ENCODE measurements at regions not wholly inside any gene's neighbourhood (a gene's known extent, or its start where the extent isn't known, plus 50 kb on each side); places are given as distances from the start of the nearest gene placed in this dataset.

- DNase-seq = no peak
Observed at GRCh38 chr6:147759093-147759492, 250.6 kb downstream of the SAMD5 start.

DNA sequence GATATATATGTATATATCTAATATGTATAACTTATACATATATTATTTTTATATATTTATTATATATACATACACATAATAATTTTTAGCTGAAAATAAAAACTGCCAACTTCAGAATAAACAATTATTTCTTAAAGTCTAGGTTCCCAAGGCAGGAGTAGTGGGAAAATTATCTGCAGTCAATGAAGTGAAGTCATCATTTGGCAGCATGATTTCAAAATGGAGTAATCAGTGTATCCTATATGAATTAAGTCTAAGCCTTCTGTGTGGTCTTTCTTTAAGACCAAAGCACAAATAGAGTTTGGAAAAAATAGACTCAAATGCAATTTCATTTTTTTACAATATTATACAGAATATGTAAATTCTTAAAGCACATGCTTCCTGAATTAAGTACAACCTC, 251.0 kb downstream of the SAMD5 start:
- DNase-seq = no peak

GRCh38 chr6:147765541-147765940, 257.1 kb downstream of the SAMD5 start:
- no peak for DNase-seq

DNA sequence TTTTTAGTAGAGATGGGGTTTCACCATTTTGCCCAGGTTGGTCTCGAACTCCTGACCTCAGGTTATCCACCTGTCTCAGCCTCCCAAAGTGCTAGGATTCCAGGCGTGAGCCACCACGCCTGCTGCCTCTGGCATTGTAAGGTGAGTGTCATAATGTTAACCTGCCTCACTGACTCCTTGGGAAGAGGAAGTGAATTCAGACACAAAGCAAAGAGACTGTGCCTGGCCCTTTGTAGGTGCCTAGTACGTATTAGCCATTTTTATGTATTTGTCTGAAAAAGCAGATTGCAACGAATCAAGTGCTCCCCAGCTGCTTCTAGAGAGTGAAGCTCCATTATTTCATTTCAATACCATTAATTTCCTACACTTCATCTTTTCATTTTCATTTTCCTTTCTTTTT, 260.5 kb downstream of the SAMD5 start:
- no peak for DNase-seq

DNA sequence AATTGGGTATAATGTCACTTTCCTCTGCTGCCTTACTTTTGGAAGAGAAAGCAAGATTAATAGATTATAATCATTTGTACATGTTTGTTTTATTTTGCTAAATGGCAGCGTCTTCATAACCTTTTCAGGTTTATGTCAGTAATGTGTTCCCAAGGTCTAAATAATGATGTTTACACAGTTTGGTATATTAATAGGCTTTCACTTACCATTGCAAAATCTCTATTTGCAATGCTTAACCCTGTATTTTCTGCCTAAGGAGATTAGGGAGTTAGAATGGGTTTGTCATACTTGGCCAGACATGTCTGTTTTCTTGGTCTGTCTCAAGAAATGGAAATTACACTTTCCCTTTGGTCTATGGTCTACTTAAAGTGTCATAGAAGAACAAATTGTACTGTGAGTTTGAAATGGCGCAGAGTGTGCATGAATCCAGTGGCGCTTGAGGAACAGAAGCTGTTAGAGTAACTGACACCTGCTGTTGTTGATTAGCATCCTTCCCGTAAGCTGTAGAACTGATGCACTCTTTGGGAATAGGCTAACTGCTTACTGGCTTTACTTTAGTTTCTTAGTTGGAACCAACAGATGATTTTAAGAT, 261.1 kb downstream of the SAMD5 start:
- DNase-seq = no peak

- DNase-seq = no peak
Observed at GRCh38 chr6:147770221-147770620, 261.7 kb downstream of the SAMD5 start.

DNA sequence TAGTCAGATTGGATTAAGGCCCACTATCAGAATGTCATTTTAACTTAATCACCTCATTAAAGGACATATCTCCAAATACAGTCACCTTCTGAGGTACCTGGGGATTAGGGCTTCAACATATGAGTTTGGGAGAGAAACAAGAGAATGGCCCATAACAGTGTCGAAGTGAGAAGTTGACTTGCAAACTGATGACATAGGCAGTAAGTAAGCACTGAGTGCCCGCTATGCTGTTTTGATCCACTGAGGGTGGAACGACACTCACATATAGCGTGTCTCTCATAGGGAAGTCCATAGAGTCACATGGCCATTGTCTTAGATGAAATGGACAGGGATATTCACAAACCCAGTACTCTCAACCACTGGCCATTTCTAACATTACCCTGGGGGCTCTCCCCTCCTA, 264.2 kb downstream of the SAMD5 start:
- DNase-seq = no peak

- no peak for DNase-seq
Observed at GRCh38 chr6:147774856-147775255, 266.4 kb downstream of the SAMD5 start.

GRCh38 chr6:147776631-147777213, 268.2 kb downstream of the SAMD5 start:
- DNase-seq = no peak

GRCh38 chr6:147779624-147780023, 271.1 kb downstream of the SAMD5 start:
- DNase-seq = no peak

- DNase-seq = no peak
Observed at GRCh38 chr6:147782302-147782701, 273.8 kb downstream of the SAMD5 start.

DNA sequence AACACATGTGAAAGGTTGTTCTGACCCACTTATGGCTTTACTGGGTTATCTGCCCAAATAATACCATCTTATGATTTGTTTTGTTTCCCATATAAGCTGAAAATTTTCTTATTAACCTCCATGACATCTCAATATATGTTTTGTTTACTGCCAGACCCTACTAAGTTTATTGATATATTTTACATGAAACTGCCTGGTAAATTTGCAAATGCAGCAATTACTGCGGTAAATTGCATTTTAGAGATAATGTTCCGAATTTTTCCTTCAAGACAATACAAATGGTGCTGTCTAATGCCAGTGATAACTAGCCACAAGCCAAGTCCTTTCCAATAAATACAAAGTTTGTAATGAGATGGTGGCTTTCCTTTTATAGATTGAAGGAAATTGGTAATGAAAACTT, 275.9 kb downstream of the SAMD5 start:
- DNase-seq = no peak

- no peak for DNase-seq
Observed at GRCh38 chr6:147787417-147787816, 278.9 kb downstream of the SAMD5 start.

DNA sequence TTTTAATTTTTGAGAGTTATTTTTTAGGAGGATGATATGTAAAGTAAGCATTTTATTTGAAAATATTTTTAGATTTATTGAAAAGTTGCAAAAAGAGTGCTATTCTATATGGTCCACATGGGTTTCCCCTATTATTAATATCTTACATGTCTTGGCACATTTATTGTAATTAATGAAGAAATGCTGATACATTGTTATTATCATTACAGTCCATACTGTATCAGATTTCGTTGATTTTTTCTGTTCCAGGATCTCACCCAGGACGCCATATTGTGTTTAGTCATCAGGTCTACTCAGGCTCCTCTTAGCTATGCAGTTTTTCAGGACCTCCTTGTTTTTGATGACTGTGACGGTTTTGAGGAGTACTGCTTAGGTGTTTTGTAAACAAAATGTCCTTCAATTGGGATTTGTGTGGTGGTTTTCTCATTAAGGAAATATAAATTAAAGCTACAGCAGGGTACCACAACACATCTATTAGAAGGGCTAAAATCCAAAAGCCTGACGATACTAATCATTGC, 281.0 kb downstream of the SAMD5 start:
- DNase-seq = no peak

- DNase-seq = no peak
Observed at GRCh38 chr6:147793871-147794643, 285.6 kb downstream of the SAMD5 start.

DNA sequence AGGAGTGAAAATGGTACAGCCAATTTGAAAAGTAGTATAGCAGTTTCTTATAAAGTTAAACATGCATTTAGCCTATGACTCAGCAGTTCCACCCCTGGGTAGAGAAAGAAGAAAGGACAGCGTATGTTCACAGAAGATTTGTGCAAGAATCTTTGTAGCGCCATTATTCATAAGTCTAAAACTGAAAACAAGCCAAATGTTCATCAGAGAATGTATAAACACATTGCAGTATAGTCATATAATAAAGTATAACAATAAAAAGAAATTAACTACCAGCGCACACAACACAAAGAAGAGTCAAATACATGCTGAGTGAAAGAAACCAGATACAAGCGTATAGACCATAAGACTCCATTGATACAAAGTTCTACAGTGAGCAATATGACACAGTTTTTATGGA, 294.0 kb downstream of the SAMD5 start:
- DNase-seq = no peak

DNA sequence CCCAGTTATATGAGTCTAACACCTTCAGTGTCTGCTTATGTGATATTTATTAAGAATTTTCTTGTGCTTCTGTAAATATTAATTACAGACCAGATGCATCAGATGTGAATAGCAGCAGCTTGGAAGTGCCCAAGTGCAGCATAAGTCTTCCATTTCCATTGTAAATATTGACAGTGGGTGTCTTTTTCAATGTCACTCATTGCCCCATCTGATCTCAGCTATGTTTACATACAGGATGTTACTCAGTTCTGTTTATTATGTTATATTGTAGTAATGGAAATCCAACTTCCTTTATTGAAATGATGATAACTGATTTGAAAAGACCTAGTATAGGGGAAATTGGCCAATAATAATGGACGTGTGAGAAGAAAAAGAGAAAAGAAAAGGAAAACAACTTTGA, 296.7 kb downstream of the SAMD5 start:
- DNase-seq = no peak

GRCh38 chr6:147806697-147807096, 298.2 kb downstream of the SAMD5 start:
- no peak for DNase-seq

DNA sequence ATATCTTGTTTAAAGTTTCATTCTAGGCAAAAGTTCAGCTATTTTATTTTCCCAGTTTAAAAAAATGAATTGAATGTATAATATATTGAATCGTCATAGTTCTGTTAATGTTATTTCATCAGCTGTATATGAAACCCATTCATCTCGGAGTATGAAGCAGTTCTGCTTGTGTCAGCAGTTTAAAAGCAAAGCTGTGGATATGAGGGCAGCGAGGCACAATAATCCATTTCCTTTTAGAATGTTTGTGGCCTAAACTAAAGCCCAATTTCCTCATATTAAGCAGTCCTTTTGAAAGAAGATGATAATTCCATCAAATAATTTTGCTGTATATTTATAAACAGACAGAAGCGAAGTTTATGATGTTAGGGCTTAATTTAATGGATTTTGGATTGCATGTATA, 300.1 kb downstream of the SAMD5 start:
- DNase-seq = no peak

GRCh38 chr6:147811913-147812629, 303.6 kb downstream of the SAMD5 start:
- no peak for DNase-seq

DNA sequence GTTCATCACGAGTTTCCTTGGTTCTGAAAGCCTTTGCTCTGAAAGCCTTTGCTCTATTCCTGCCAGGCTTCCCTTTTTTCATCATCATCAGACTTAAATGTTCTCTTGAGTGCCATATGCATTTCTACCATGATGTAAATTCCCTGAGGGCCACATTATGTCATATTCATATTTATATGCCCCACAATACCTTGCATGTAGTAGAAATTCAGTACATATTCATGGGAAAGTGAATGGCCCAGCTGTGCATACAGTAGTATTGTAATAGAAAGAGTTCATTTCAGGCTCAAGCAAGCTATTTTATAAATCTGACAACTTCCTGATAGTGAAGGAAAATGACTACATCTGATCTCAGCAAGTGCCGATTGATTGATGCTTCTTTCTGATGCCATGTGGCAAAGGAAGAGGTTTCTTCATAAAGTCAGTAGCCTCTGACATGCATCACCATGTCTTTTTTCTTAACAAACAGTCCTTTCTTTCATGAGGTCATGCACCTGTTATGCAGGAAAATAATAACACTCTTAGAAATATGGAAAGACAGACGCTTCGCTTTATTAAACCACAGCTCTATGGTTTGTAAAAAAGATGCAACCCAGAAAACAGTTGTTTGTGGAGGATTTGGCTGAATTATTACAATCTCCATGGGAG, 308.7 kb downstream of the SAMD5 start:
- DNase-seq = no peak

DNA sequence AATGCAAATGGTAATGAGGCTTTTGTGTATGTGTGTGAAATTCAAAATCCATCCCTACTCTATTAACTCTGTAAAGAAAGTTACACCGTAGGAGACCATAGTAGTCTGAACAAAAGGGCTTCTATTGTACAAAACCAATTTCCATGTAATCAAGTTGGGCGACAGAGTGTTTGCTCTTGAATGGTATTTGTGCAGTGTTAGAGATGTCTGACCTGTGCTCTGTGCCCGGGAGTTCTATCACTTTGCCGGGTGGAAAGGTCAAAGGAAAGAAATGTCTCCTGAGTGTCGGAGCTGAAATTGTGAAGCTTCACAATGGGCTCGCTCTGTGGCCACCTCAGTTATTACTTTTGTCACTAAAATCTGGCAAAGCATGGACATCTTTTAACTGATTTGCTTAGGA, 312.0 kb downstream of the SAMD5 start:
- DNase-seq = no peak

- no peak for DNase-seq
Observed at GRCh38 chr6:147821295-147821897, 312.9 kb downstream of the SAMD5 start.
